ENCODE measurements at regions not wholly inside any gene's neighbourhood (a gene's known extent, or its start where the extent isn't known, plus 50 kb on each side); places are given as distances from the start of the nearest gene placed in this dataset.
A peak's percentile ranks its signal among the peaks of the same experiment; 100 is the strongest.

DNA sequence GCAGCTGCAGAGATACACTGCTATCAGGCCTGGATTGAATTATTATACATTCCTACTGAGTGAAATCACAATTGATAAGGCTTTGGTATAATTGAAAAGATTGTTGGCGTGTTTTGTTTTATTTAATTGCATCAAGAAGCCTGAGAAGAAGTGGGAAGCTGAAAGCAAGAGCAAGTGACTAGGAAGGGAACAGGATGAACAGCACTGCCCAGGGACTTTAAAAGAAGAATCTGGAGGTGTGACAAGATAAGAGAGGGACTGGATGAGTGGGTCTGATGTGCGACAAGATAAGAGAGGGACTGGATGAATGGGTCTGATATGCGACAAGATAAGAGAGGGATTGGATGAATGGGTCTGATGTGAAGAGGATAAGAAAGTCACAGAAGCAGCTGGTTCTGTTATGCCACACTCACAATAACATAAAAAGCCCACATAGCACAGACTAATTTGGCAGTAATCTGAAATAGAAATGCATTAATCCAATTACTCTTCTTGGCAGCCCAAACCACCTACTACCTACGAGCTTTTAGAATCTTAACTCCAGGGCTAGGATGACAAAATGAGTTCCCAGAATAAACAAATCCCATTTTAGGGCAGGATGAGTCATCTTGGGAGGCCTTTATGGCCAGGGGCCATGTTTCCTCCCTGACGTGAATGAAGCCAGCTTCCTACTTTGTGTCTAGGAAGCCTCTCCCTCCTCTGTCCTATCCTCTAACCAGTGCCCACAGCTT is 129.7 kb downstream of the DUSP10 start:
- Histone ChIP-seq H3K27me3 (replicated peaks in 1 of 2; ENCODE audit: control insufficient read depth in 2 of 2, insufficient read depth in 2 of 2, low read length in 1 of 2) (no peaks in the 10 kb centered on the region), H4K20me1 (ENCODE audit: control insufficient read depth, insufficient read depth) (no peaks in the 10 kb centered on the region), H3K4me1 (ENCODE audit: control insufficient read depth, insufficient read depth, low read length) (no peaks in the 10 kb centered on the region), H2AFZ (ENCODE audit: control insufficient read depth, low read depth, low read length) (peak overlapping the region; percentile 51), H3K36me3 (ENCODE audit: control insufficient read depth in 2 of 2, insufficient read depth in 2 of 2, low read length in 1 of 2) (no peaks in the 10 kb centered on the region), H3K4me3 (no peak overlapping the region), H3K27ac (ENCODE audit: control insufficient read depth, insufficient read depth) (no peak overlapping the region), H3K9ac (ENCODE audit: control insufficient read depth, insufficient read depth, low read length) (no peak overlapping the region), H3K9me3 (replicated peaks; ENCODE audit: control insufficient read depth, insufficient read depth, low read length) (no peaks in the 10 kb centered on the region), H3K4me2 (ENCODE audit: control insufficient read depth, insufficient read depth) (no peak overlapping the region), H3K79me2 (ENCODE audit: control insufficient read depth, insufficient read depth, low read length) (no peaks in the 10 kb centered on the region)
- FAIRE-seq: no peak
- ChIA-PET SMC1A (ENCODE audit: uncharacterized antibody, unreplicated experiment) (interaction anchor here (1.2 to 1.4 kb wide), 2 partner anchors 10 to 12 kb away, joined by 4 to 5 read pairs; no protein-coding TSS in a partner anchor), RAD21 (ENCODE audit: unreplicated experiment) (no interaction called here), CTCF (no interaction called here), POLR2A (no interaction called here)
- intact Hi-C loops (cut with micrococcal nuclease; ENCODE audit: unreplicated experiment) (no loop called here), in situ Hi-C loops (cut with MboI) (no loop called here)
- ATAC-seq: no peak
- WGBS (ENCODE audit: insufficient coverage, insufficient replicate concordance, low lambda C conversion rate, missing lambda C conversion rate): 58% methylated on average over 5 of the region's 5 CpGs
- BruUV-seq (replicated peaks): no TSS peak
- TF ChIP-seq GATAD2B (conservative IDR thresholded peaks at IDR 0.05; ENCODE audit: low read depth) (no peak), USF2 (IDR thresholded peaks at IDR 0.05; ENCODE audit: borderline replicate concordance, low read depth, low read length) (no peak), GABPA (IDR thresholded peaks at IDR 0.05; ENCODE audit: low read depth) (no peak), ZNF622 (IDR thresholded peaks at IDR 0.05) (no peak), PAX5 (IDR thresholded peaks at IDR 0.05; ENCODE audit: borderline replicate concordance, low read depth, low read length) (no peak), SUPT20H (IDR thresholded peaks at IDR 0.05; ENCODE audit: borderline replicate concordance, control insufficient read depth, low read depth, low read length) (no peak), BCL11A (IDR thresholded peaks at IDR 0.05; ENCODE audit: low read depth, low read length) (no peak), EGR1 (IDR thresholded peaks at IDR 0.05; ENCODE audit: borderline replicate concordance in 1 of 2, low read depth in 2 of 2, low read length in 2 of 2) (no peak), NFXL1 (IDR thresholded peaks at IDR 0.05; ENCODE audit: borderline replicate concordance) (no peak), NFYA (IDR thresholded peaks at IDR 0.05; ENCODE audit: borderline replicate concordance, low read depth, low read length) (no peak), IKZF2 (IDR thresholded peaks at IDR 0.05) (no peak), POLR2A (IDR thresholded peaks at IDR 0.05; ENCODE audit: low read depth, low read length) (no peak), EZH2 (IDR thresholded peaks at IDR 0.05; ENCODE audit: borderline replicate concordance, control insufficient read depth, low read depth, low read length) (no peak), ZNF24 (IDR thresholded peaks at IDR 0.05) (no peak), MTA2 (IDR thresholded peaks at IDR 0.05; ENCODE audit: low read depth) (no peak)
- TF ChIP-seq, protein P1, sequence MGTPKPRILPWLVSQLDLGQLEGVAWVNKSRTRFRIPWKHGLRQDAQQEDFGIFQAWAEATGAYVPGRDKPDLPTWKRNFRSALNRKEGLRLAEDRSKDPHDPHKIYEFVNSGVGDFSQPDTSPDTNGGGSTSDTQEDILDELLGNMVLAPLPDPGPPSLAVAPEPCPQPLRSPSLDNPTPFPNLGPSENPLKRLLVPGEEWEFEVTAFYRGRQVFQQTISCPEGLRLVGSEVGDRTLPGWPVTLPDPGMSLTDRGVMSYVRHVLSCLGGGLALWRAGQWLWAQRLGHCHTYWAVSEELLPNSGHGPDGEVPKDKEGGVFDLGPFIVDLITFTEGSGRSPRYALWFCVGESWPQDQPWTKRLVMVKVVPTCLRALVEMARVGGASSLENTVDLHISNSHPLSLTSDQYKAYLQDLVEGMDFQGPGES (IDR thresholded peaks at IDR 0.05): no peak
- no peak for DNase-seq (ENCODE audit: low read depth, low spot score)
